ENCODE measurements at regions not wholly inside any gene's neighbourhood (a gene's known extent, or its start where the extent isn't known, plus 50 kb on each side); places are given as distances from the start of the nearest gene placed in this dataset.

- no peak overlapping the region for H3K4me3 ChIP-seq (ENCODE audit: low read depth, low read length)
- no peak for TF ChIP-seq CTCF (IDR thresholded peaks at IDR 0.05; ENCODE audit: low read depth, low read length, missing control alignments)
- in situ Hi-C loops (cut with HindIII; ENCODE audit: low sequenced_read_pairs), result no loop called here
- DNase-seq (ENCODE audit: low read depth), result no peak
Observed at GRCh38 chr1:62967031-62967430, 183.1 kb downstream of the ATG4C start.

DNA sequence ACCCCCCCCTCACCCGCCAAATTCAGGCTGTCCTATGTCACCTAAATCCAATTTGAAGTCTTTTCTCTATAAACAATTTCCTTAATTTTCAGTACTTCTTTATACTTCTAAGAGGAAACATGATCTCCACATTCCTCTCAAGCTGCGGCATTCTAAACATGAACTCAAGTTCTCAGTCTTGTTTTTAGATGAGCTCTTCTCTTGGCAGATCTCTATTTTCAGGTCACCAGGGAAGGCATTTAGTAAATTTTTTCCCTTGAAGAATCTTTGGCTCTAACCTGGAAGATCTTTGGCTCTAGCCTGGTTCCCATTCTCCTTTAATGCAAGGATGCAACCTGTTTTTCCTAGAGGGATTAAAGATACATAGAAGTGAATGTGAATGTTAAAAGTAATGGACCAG is 193.4 kb downstream of the ATG4C start:
- no peak for TF ChIP-seq CTCF (IDR thresholded peaks at IDR 0.05; ENCODE audit: low read depth, low read length, missing control alignments)
- in situ Hi-C loops (cut with HindIII; ENCODE audit: low sequenced_read_pairs), result no loop called here
- no peak overlapping the region for H3K4me3 ChIP-seq (ENCODE audit: low read depth, low read length)
- no peak for DNase-seq (ENCODE audit: low read depth)

DNA sequence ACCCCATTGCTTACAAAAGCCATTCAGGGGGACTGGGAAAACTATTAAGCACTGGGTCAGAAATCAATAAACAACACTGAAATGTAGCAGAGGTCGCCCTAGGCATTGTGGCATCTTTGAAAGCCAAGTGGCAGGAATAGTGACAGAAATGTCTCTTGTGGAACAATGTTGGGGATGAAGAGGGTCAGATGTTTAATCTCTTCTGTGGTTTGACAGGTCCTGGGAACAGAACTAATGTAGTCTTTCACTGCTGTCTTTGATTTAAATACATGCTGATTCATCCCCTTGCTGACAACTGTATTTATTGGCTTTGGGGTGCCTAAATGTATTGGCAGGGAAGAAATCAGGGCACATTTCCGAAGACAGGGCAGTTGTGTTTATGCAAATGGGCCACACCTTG is 194.8 kb downstream of the ATG4C start:
- no peak for TF ChIP-seq CTCF (IDR thresholded peaks at IDR 0.05; ENCODE audit: low read depth, low read length, missing control alignments)
- no peak for DNase-seq (ENCODE audit: low read depth)
- in situ Hi-C loops (cut with HindIII; ENCODE audit: low sequenced_read_pairs), result no loop called here

GRCh38 chr1:62981434-62981833 is 197.5 kb downstream of the ATG4C start:
- in situ Hi-C loops (cut with HindIII; ENCODE audit: low sequenced_read_pairs), result no loop called here
- no peak overlapping the region for H3K4me3 ChIP-seq (ENCODE audit: low read depth, low read length)
- no peak for TF ChIP-seq CTCF (IDR thresholded peaks at IDR 0.05; ENCODE audit: low read depth, low read length, missing control alignments)
- no peak for DNase-seq (ENCODE audit: low read depth)

More for the DNA sequence above, 194.8 kb downstream of the ATG4C start:
- no peak overlapping the region for H3K4me3 ChIP-seq (ENCODE audit: low read depth, low read length)

DNA sequence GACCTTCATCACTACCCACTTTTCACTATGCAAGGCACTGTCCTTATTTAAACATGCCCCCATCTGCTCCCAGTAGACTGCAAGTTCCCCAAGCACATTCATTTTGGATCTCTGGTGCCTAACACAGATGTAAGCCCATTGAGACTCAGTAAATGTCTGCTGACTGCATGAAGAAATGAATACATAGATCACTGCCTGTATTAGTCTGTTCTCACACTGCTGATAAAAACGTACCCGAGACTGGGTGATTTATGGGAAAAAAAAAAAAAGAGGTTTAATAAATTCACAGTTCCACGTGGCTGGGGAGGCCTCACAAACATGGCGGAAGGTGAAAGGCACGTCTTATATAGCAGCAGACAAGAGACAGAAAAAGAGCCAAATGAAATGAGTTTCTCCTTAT is 204.9 kb downstream of the ATG4C start:
- no peak for DNase-seq (ENCODE audit: low read depth)
- in situ Hi-C loops (cut with HindIII; ENCODE audit: low sequenced_read_pairs), result no loop called here
- no peak for TF ChIP-seq CTCF (IDR thresholded peaks at IDR 0.05; ENCODE audit: low read depth, low read length, missing control alignments)
- no peak overlapping the region for H3K4me3 ChIP-seq (ENCODE audit: low read depth, low read length)

DNA sequence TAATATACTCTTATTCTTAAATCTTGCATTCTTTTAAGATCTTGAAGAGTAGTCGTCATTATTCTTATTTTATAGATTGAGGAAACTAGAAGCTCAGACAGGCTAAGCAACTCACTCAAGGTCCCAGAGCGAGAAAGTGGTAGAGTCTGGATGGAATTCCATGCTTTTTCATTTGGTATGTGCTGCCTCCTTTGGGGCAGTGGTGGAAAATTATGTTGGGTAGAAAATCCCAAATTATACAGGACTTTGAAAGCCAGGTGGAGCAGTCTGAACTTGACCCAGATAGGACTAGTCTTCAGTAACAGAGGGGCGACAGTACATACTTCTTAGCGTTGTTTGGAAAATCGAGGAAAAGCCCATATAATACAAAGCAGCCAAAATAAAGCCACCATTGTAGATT is 205.6 kb downstream of the ATG4C start:
- DNase-seq (ENCODE audit: low read depth), result no peak
- H3K4me3 ChIP-seq (ENCODE audit: low read depth, low read length), result no peak overlapping the region
- in situ Hi-C loops (cut with HindIII; ENCODE audit: low sequenced_read_pairs), result no loop called here
- peak; percentile 12 for TF ChIP-seq CTCF (IDR thresholded peaks at IDR 0.05; ENCODE audit: low read depth, low read length, missing control alignments)

DNA sequence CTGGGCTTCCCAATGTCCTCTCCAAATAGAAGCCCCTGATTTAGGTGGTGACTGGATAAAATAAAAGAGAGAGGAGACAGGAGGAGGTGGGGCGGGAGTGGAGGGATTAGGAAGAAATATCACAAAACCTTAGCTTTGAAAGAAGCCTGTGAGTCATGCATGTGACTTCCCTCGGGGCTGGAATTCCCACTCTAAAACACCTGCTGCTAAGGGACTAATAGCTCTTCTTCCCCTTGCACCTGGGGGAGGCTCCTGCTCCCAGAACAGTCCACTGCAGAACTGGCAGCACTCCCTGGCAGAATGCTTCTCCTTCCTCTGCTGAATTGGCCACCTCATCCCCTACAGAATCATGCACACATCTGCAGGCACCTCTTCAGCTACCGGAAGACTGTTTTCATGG is 207.2 kb downstream of the ATG4C start:
- in situ Hi-C loops (cut with HindIII; ENCODE audit: low sequenced_read_pairs), result no loop called here
- no peak for TF ChIP-seq CTCF (IDR thresholded peaks at IDR 0.05; ENCODE audit: low read depth, low read length, missing control alignments)
- no peak overlapping the region for H3K4me3 ChIP-seq (ENCODE audit: low read depth, low read length)
- DNase-seq (ENCODE audit: low read depth), result no peak

Measured in astrocyte of the cerebellum (primary cell).